ENCODE measurements at regions not wholly inside any gene's neighbourhood (a gene's known extent, or its start where the extent isn't known, plus 50 kb on each side); places are given as distances from the start of the nearest gene placed in this dataset.

DNA sequence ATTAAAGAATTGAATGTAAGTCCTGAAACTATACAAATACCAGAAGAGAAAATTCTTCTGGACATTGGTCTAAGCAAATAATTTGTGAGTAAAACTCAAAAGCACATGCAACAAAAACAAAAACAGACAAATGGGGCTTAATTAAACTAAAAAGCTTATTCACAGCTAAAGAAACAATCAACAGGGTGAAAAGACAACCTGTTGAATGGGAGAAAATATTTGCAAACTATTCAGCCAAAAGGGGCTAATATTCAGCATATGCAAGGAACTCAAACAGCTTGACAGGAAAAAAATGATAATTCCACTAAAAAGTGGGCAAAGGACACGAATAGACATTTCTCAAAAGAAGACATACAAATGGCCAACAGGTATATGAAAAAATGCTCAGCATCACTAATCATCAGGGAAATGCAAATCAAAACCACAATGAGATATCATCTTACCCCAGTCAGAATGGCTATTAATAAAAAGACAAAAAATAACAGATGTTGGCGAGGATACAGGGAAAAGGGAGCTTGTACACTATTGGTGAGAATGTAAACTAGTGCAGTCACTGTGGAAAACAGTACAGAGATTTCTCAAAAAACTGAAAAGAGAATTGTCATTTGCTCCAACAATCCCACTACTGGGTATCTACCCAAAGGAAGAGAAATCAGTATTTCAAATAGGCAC, 177.5 kb upstream of the RTL1 start:
- H3K27me3 Mint-ChIP-seq (ENCODE audit: insufficient read depth, low read depth, poor library complexity) = peaks cover 17% of the 10 kb centered on the region
- H2AFZ ChIP-seq = no peak overlapping the region
- H4K20me1 ChIP-seq (replicated peaks; ENCODE audit: insufficient read depth) = no peaks in the 10 kb centered on the region
- H3K27ac Mint-ChIP-seq = no peak overlapping the region
- H3K4me3 Mint-ChIP-seq = no peak overlapping the region
- H3K27ac ChIP-seq (ENCODE audit: low read depth) = no peak overlapping the region
- no peak overlapping the region for H3K4me3 ChIP-seq
- H3K36me3 ChIP-seq (ENCODE audit: insufficient read depth) = no peaks in the 10 kb centered on the region
- DNase-seq (ENCODE audit: low spot score) (no peak), ATAC-seq (no peak)
- H3F3A ChIP-seq (replicated peaks; ENCODE audit: low read depth) = no peaks in the 10 kb centered on the region
- peaks cover 16% of the 10 kb centered on the region for H3K4me1 ChIP-seq (ENCODE audit: insufficient read depth)
- H3K4me1 Mint-ChIP-seq = peaks cover 21% of the 10 kb centered on the region
- no peaks in the 10 kb centered on the region for H3K36me3 Mint-ChIP-seq (ENCODE audit: low read depth)
- no peaks in the 10 kb centered on the region for H3K9me2 ChIP-seq (ENCODE audit: insufficient read depth)
- H3K4me2 ChIP-seq = no peak overlapping the region
- H3K79me2 ChIP-seq (replicated peaks; ENCODE audit: insufficient read depth) = no peaks in the 10 kb centered on the region
- H3K9me3 Mint-ChIP-seq = no peaks in the 10 kb centered on the region
- TF ChIP-seq ZNF331 (CRISPR knock-in tag; IDR thresholded peaks at IDR 0.05; ENCODE audit: low read depth) (no peak), JUNB (IDR thresholded peaks at IDR 0.05; ENCODE audit: unreplicated experiment) (no peak), STAT1 (IDR thresholded peaks at IDR 0.05; ENCODE audit: unreplicated experiment) (no peak), NANOG (IDR thresholded peaks at IDR 0.05; ENCODE audit: borderline replicate concordance) (no peak), POLR2AphosphoS5 (IDR thresholded peaks at IDR 0.05; ENCODE audit: low read depth) (no peak), EZH2phosphoT487 (IDR thresholded peaks at IDR 0.05; ENCODE audit: unreplicated experiment) (no peak), ZNF114 (CRISPR knock-in tag; IDR thresholded peaks at IDR 0.05) (no peak), EZH2 (IDR thresholded peaks at IDR 0.05; ENCODE audit: low read depth, unreplicated experiment) (no peak), CREB1 (CRISPR knock-in tag; IDR thresholded peaks at IDR 0.05; ENCODE audit: low read depth) (no peak)
- TF ChIP-seq, protein P1, sequence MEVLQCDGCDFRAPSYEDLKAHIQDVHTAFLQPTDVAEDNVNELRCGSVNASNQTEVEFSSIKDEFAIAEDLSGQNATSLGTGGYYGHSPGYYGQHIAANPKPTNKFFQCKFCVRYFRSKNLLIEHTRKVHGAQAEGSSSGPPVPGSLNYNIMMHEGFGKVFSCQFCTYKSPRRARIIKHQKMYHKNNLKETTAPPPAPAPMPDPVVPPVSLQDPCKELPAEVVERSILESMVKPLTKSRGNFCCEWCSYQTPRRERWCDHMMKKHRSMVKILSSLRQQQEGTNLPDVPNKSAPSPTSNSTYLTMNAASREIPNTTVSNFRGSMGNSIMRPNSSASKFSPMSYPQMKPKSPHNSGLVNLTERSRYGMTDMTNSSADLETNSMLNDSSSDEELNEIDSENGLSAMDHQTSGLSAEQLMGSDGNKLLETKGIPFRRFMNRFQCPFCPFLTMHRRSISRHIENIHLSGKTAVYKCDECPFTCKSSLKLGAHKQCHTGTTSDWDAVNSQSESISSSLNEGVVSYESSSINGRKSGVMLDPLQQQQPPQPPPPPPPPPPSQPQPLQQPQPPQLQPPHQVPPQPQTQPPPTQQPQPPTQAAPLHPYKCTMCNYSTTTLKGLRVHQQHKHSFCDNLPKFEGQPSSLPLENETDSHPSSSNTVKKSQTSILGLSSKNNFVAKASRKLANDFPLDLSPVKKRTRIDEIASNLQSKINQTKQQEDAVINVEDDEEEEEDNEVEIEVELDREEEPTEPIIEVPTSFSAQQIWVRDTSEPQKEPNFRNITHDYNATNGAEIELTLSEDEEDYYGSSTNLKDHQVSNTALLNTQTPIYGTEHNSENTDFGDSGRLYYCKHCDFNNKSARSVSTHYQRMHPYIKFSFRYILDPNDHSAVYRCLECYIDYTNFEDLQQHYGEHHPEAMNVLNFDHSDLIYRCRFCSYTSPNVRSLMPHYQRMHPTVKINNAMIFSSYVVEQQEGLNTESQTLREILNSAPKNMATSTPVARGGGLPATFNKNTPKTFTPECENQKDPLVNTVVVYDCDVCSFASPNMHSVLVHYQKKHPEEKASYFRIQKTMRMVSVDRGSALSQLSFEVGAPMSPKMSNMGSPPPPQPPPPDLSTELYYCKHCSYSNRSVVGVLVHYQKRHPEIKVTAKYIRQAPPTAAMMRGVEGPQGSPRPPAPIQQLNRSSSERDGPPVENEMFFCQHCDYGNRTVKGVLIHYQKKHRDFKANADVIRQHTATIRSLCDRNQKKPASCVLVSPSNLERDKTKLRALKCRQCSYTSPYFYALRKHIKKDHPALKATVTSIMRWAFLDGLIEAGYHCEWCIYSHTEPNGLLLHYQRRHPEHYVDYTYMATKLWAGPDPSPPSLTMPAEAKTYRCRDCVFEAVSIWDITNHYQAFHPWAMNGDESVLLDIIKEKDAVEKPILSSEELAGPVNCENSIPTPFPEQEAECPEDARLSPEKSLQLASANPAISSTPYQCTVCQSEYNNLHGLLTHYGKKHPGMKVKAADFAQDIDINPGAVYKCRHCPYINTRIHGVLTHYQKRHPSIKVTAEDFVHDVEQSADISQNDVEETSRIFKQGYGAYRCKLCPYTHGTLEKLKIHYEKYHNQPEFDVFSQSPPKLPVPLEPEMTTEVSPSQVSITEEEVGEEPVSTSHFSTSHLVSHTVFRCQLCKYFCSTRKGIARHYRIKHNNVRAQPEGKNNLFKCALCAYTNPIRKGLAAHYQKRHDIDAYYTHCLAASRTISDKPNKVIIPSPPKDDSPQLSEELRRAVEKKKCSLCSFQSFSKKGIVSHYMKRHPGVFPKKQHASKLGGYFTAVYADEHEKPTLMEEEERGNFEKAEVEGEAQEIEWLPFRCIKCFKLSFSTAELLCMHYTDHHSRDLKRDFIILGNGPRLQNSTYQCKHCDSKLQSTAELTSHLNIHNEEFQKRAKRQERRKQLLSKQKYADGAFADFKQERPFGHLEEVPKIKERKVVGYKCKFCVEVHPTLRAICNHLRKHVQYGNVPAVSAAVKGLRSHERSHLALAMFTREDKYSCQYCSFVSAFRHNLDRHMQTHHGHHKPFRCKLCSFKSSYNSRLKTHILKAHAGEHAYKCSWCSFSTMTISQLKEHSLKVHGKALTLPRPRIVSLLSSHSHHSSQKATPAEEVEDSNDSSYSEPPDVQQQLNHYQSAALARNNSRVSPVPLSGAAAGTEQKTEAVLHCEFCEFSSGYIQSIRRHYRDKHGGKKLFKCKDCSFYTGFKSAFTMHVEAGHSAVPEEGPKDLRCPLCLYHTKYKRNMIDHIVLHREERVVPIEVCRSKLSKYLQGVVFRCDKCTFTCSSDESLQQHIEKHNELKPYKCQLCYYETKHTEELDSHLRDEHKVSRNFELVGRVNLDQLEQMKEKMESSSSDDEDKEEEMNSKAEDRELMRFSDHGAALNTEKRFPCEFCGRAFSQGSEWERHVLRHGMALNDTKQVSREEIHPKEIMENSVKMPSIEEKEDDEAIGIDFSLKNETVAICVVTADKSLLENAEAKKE (CRISPR knock-in tag; IDR thresholded peaks at IDR 0.05) = no peak
- TF ChIP-seq, protein P2, sequence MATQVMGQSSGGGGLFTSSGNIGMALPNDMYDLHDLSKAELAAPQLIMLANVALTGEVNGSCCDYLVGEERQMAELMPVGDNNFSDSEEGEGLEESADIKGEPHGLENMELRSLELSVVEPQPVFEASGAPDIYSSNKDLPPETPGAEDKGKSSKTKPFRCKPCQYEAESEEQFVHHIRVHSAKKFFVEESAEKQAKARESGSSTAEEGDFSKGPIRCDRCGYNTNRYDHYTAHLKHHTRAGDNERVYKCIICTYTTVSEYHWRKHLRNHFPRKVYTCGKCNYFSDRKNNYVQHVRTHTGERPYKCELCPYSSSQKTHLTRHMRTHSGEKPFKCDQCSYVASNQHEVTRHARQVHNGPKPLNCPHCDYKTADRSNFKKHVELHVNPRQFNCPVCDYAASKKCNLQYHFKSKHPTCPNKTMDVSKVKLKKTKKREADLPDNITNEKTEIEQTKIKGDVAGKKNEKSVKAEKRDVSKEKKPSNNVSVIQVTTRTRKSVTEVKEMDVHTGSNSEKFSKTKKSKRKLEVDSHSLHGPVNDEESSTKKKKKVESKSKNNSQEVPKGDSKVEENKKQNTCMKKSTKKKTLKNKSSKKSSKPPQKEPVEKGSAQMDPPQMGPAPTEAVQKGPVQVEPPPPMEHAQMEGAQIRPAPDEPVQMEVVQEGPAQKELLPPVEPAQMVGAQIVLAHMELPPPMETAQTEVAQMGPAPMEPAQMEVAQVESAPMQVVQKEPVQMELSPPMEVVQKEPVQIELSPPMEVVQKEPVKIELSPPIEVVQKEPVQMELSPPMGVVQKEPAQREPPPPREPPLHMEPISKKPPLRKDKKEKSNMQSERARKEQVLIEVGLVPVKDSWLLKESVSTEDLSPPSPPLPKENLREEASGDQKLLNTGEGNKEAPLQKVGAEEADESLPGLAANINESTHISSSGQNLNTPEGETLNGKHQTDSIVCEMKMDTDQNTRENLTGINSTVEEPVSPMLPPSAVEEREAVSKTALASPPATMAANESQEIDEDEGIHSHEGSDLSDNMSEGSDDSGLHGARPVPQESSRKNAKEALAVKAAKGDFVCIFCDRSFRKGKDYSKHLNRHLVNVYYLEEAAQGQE (IDR thresholded peaks at IDR 0.05; ENCODE audit: unreplicated experiment) = no peak
- TF ChIP-seq, protein P3, sequence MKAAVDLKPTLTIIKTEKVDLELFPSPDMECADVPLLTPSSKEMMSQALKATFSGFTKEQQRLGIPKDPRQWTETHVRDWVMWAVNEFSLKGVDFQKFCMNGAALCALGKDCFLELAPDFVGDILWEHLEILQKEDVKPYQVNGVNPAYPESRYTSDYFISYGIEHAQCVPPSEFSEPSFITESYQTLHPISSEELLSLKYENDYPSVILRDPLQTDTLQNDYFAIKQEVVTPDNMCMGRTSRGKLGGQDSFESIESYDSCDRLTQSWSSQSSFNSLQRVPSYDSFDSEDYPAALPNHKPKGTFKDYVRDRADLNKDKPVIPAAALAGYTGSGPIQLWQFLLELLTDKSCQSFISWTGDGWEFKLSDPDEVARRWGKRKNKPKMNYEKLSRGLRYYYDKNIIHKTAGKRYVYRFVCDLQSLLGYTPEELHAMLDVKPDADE (IDR thresholded peaks at IDR 0.05) = no peak
- TF ChIP-seq, protein P4, sequence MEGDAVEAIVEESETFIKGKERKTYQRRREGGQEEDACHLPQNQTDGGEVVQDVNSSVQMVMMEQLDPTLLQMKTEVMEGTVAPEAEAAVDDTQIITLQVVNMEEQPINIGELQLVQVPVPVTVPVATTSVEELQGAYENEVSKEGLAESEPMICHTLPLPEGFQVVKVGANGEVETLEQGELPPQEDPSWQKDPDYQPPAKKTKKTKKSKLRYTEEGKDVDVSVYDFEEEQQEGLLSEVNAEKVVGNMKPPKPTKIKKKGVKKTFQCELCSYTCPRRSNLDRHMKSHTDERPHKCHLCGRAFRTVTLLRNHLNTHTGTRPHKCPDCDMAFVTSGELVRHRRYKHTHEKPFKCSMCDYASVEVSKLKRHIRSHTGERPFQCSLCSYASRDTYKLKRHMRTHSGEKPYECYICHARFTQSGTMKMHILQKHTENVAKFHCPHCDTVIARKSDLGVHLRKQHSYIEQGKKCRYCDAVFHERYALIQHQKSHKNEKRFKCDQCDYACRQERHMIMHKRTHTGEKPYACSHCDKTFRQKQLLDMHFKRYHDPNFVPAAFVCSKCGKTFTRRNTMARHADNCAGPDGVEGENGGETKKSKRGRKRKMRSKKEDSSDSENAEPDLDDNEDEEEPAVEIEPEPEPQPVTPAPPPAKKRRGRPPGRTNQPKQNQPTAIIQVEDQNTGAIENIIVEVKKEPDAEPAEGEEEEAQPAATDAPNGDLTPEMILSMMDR (conservative IDR thresholded peaks at IDR 0.05; ENCODE audit: low read depth in 2 of 2) = no peak
- peaks cover 8% of the 10 kb centered on the region for H3K27me3 ChIP-seq (ENCODE audit: insufficient read depth)
